HUES64 (cell line): ENCODE measurements at regions not wholly inside any gene's neighbourhood (a gene's known extent, or its start where the extent isn't known, plus 50 kb on each side); places are given as distances from the start of the nearest gene placed in this dataset.

Source experiments
- H3K27ac ChIP-seq: 2 replicates; pipeline ENCODE4 v1.7.0; 2013; ENCODE audit warnings: low read depth, low read length, inconsistent platforms
- H3K27me3 ChIP-seq: 2 replicates; pipeline ENCODE4 v1.6.1; 2013; ENCODE audit warnings: mild to moderate bottlenecking, low read length; ENCODE audit not compliant: insufficient read depth
- H3K36me3 ChIP-seq: 2 replicates; pipeline ENCODE4 v1.6.1; 2013; ENCODE audit warnings: mild to moderate bottlenecking, low read length; ENCODE audit not compliant: insufficient read depth
- H3K4me1 ChIP-seq: 2 replicates; pipeline ENCODE4 v1.6.1; 2013; ENCODE audit warnings: mild to moderate bottlenecking, low read length, moderate library complexity; ENCODE audit not compliant: insufficient read depth
- H3K4me3 ChIP-seq: 2 replicates; pipeline ENCODE4 v1.5.1; 2013; ENCODE audit warnings: mild to moderate bottlenecking, low read length, moderate library complexity
- H3K9ac ChIP-seq: 2 replicates; pipeline ENCODE4 v1.6.1; 2013; ENCODE audit warnings: mild to moderate bottlenecking, low read depth, low read length
- H3K9me3 ChIP-seq: 2 replicates; pipeline ENCODE4 v1.6.1; 2013; ENCODE audit warnings: low read depth, low read length; ENCODE audit not compliant: insufficient read depth
- WGBS: fragments of 150-250, 120-280 bp; methylation state at CpG from one replicate; pipeline ENCODE4 v1.1.7; 2013; ENCODE audit warnings: missing lambda C conversion rate; 5-methylcytosine and 5-hydroxymethylcytosine counted together

GRCh38 chr13:97631158-97631557 is 197.2 kb downstream of the RAP2A start:
- Histone ChIP-seq H3K27me3 (no peaks in the 10 kb centered on the region), H3K36me3 (no peaks in the 10 kb centered on the region), H3K27ac (no peak overlapping the region), H3K4me1 (0 out of 2 replicates have a peak, but pooled peaks cover 3% of the 10 kb centered on the region), H3K9ac (no peak overlapping the region), H3K4me3 (no peak overlapping the region), H3K9me3 (peaks cover 10% of the 10 kb centered on the region; the same call in 1 of the 2 replicates)
- 81% methylated on average over 3 of the region's 3 CpGs for WGBS

GRCh38 chr13:97639236-97639635 is 205.3 kb downstream of the RAP2A start:
- Histone ChIP-seq H3K27ac (no peak overlapping the region), H3K9ac (no peak overlapping the region), H3K4me3 (no peak overlapping the region), H3K9me3 (peaks cover 2% of the 10 kb centered on the region; the same call in 1 of the 2 replicates), H3K36me3 (no peaks in the 10 kb centered on the region), H3K4me1 (no peaks in the 10 kb centered on the region; the same call in 1 of the 2 replicates), H3K27me3 (no peaks in the 10 kb centered on the region)

- peaks cover 2% of the 10 kb centered on the region; the same call in 1 of the 2 replicates for H3K9me3 ChIP-seq
- H3K27me3 ChIP-seq, result no peaks in the 10 kb centered on the region
- H3K4me3 ChIP-seq, result no peak overlapping the region
- WGBS, result 96% methylated on average over 2 of the region's 2 CpGs
- H3K9ac ChIP-seq, result no peak overlapping the region
- H3K27ac ChIP-seq, result no peak overlapping the region
- no peaks in the 10 kb centered on the region for H3K36me3 ChIP-seq
- no peaks in the 10 kb centered on the region; the same call in 1 of the 2 replicates for H3K4me1 ChIP-seq
Measured at GRCh38 chr13:97640268-97640667, 206.3 kb downstream of the RAP2A start.

- peak overlapping the region; percentile 63; the same call in 1 of the 2 replicates for H3K27ac ChIP-seq
- H3K9me3 ChIP-seq, result no peaks in the 10 kb centered on the region
- WGBS, result 87% methylated on average over 11 of the region's 14 CpGs
- no peaks in the 10 kb centered on the region for H3K27me3 ChIP-seq
- no peaks in the 10 kb centered on the region for H3K36me3 ChIP-seq
- peaks cover 17% of the 10 kb centered on the region; the same call in 1 of the 2 replicates for H3K4me1 ChIP-seq
- H3K9ac ChIP-seq, result no peak overlapping the region
- H3K4me3 ChIP-seq, result no peak overlapping the region
Measured at GRCh38 chr13:97648171-97648880, 214.4 kb downstream of the RAP2A start.

- Histone ChIP-seq H3K36me3 (no peaks in the 10 kb centered on the region), H3K4me1 (peaks cover 17% of the 10 kb centered on the region; the same call in 1 of the 2 replicates), H3K27ac (peak overlapping the region; percentile 46; the same call in 1 of the 2 replicates), H3K27me3 (no peaks in the 10 kb centered on the region), H3K9ac (no peak overlapping the region), H3K9me3 (no peaks in the 10 kb centered on the region), H3K4me3 (no peak overlapping the region)
Measured at GRCh38 chr13:97648881-97649224, 214.9 kb downstream of the RAP2A start.

- WGBS, result 93% methylated on average over 17 of the region's 17 CpGs
- Histone ChIP-seq H3K9me3 (no peaks in the 10 kb centered on the region), H3K27me3 (no peaks in the 10 kb centered on the region), H3K36me3 (no peaks in the 10 kb centered on the region), H3K27ac (no peak overlapping the region), H3K4me1 (peaks cover 15% of the 10 kb centered on the region; the same call in 1 of the 2 replicates), H3K4me3 (no peak overlapping the region), H3K9ac (no peak overlapping the region)
Measured at GRCh38 chr13:97653443-97654140, 219.6 kb downstream of the RAP2A start.

GRCh38 chr13:97654236-97654635 is 220.3 kb downstream of the RAP2A start:
- no peak overlapping the region for H3K4me3 ChIP-seq
- WGBS, result 98% methylated on average over 5 of the region's 5 CpGs
- no peaks in the 10 kb centered on the region for H3K27me3 ChIP-seq

GRCh38 chr13:97658556-97658955 is 224.6 kb downstream of the RAP2A start:
- Histone ChIP-seq H3K27ac (no peak overlapping the region), H3K27me3 (no peaks in the 10 kb centered on the region), H3K9ac (no peak overlapping the region), H3K9me3 (no peaks in the 10 kb centered on the region), H3K36me3 (no peaks in the 10 kb centered on the region), H3K4me1 (no peaks in the 10 kb centered on the region), H3K4me3 (no peak overlapping the region)

More at GRCh38 chr13:97654236-97654635, 220.3 kb downstream of the RAP2A start:
- no peak overlapping the region for H3K9ac ChIP-seq
- H3K4me1 ChIP-seq, result peaks cover 11% of the 10 kb centered on the region; the same call in 1 of the 2 replicates
- no peaks in the 10 kb centered on the region for H3K36me3 ChIP-seq
- no peak overlapping the region for H3K27ac ChIP-seq
- no peaks in the 10 kb centered on the region for H3K9me3 ChIP-seq

- Histone ChIP-seq H3K27ac (no peak overlapping the region), H3K4me1 (no peaks in the 10 kb centered on the region), H3K9me3 (no peaks in the 10 kb centered on the region), H3K9ac (no peak overlapping the region), H3K27me3 (no peaks in the 10 kb centered on the region), H3K36me3 (no peaks in the 10 kb centered on the region), H3K4me3 (no peak overlapping the region)
- 70% methylated on average over 4 of the region's 4 CpGs for WGBS
Measured at GRCh38 chr13:97659602-97660001, 225.6 kb downstream of the RAP2A start.

- Histone ChIP-seq H3K9me3 (no peaks in the 10 kb centered on the region), H3K27me3 (no peaks in the 10 kb centered on the region), H3K4me3 (no peak overlapping the region), H3K4me1 (no peaks in the 10 kb centered on the region), H3K36me3 (no peaks in the 10 kb centered on the region), H3K27ac (no peak overlapping the region), H3K9ac (no peak overlapping the region)
- WGBS, result 93% methylated on average over 11 of the region's 11 CpGs
Measured at GRCh38 chr13:97660594-97661260, 226.8 kb downstream of the RAP2A start.

GRCh38 chr13:97686594-97686993 is 252.6 kb downstream of the RAP2A start:
- no peak overlapping the region for H3K9ac ChIP-seq
- no peaks in the 10 kb centered on the region for H3K27me3 ChIP-seq
- H3K36me3 ChIP-seq, result no peaks in the 10 kb centered on the region
- no peak overlapping the region for H3K4me3 ChIP-seq
- H3K9me3 ChIP-seq, result peaks cover 2% of the 10 kb centered on the region; the same call in 1 of the 2 replicates
- no peaks in the 10 kb centered on the region for H3K4me1 ChIP-seq
- WGBS, result 95% methylated on average over 5 of the region's 6 CpGs
- H3K27ac ChIP-seq, result no peak overlapping the region
